SIG-M5 (cell line): ENCODE measurements at regions not wholly inside any gene's neighbourhood (a gene's known extent, or its start where the extent isn't known, plus 50 kb on each side); places are given as distances from the start of the nearest gene placed in this dataset.
"Not testable (repeated sequence)": the region's sequence is repeated elsewhere in the genome, so short reads cannot be mapped to it uniquely, and the experiment has no call there.

ENCODE experiments used
- DNase-seq: peaks from one replicate; lab custom pipeline; 2025; lab: John Stamatoyannopoulos, UW

GRCh38 chr6:112401083-112401482 is 54.0 kb downstream of the RFPL4B start:
- no peak for DNase-seq

GRCh38 chr6:112407101-112407590 is 60.0 kb downstream of the RFPL4B start:
- DNase-seq: no peak

- no peak for DNase-seq
These were observed 61.4 kb downstream of the RFPL4B start for GRCh38 chr6:112408522-112408921.

- DNase-seq: no peak
These were observed 62.2 kb downstream of the RFPL4B start for GRCh38 chr6:112409311-112409710.

GRCh38 chr6:112413780-112414179 is 66.7 kb downstream of the RFPL4B start:
- DNase-seq: no peak

GRCh38 chr6:112415366-112415765 is 68.2 kb downstream of the RFPL4B start:
- no peak for DNase-seq

- DNase-seq: no peak
These were observed 69.7 kb downstream of the RFPL4B start for GRCh38 chr6:112416866-112417265.

GRCh38 chr6:112427011-112427410 is 79.9 kb downstream of the RFPL4B start:
- DNase-seq: not testable (repeated sequence)

- DNase-seq: no peak
These were observed 80.4 kb downstream of the RFPL4B start for GRCh38 chr6:112427499-112427898.

GRCh38 chr6:112428477-112428876 is 81.3 kb downstream of the RFPL4B start:
- no peak for DNase-seq

GRCh38 chr6:112429226-112429625 is 82.1 kb downstream of the RFPL4B start:
- no peak for DNase-seq

- DNase-seq: no peak
These were observed 84.7 kb downstream of the RFPL4B start for GRCh38 chr6:112431803-112432202.

GRCh38 chr6:112432853-112433252 is 85.7 kb downstream of the RFPL4B start:
- DNase-seq: no peak

- DNase-seq: no peak
These were observed 86.3 kb downstream of the RFPL4B start for GRCh38 chr6:112433457-112433856.

GRCh38 chr6:112434896-112435435 is 87.8 kb downstream of the RFPL4B start:
- DNase-seq: no peak

- DNase-seq: no peak
These were observed 89.9 kb downstream of the RFPL4B start for GRCh38 chr6:112437058-112437457.

GRCh38 chr6:112439010-112439409 is 91.9 kb downstream of the RFPL4B start:
- no peak for DNase-seq

GRCh38 chr6:112439432-112439831 is 92.3 kb downstream of the RFPL4B start:
- no peak for DNase-seq

GRCh38 chr6:112441607-112442006 is 94.5 kb downstream of the RFPL4B start:
- no peak for DNase-seq

- DNase-seq: no peak
These were observed 96.3 kb downstream of the RFPL4B start for GRCh38 chr6:112443179-112444065.

GRCh38 chr6:112448786-112449185 is 101.7 kb downstream of the RFPL4B start:
- not testable (repeated sequence) for DNase-seq

GRCh38 chr6:112450663-112451062 is 103.5 kb downstream of the RFPL4B start:
- DNase-seq: no peak

- no peak for DNase-seq
These were observed 110.8 kb downstream of the RFPL4B start for GRCh38 chr6:112457886-112458285.
